WTC11 (cell line): ENCODE measurements at regions not wholly inside any gene's neighbourhood (a gene's known extent, or its start where the extent isn't known, plus 50 kb on each side); places are given as distances from the start of the nearest gene placed in this dataset.
A peak's percentile ranks its signal among the peaks of the same experiment; 100 is the strongest.
"Not testable (repeated sequence)": the region's sequence is repeated elsewhere in the genome, so short reads cannot be mapped to it uniquely, and the experiment has no call there.

ENCODE experiments used
- ATAC-seq: fragments of 200-7000 bp; cut with Tn5 transposase; 2 replicates; pipeline ENCODE4 v1.10.0; 2021; ENCODE audit warnings: mild to moderate bottlenecking, moderate library complexity
- CTCF ChIA-PET: fragments of 300-600 bp; sonication (Branson Sonifier 250); formaldehyde crosslinking; loops from one replicate; lab custom pipeline; 2021; ENCODE audit warnings: antibody characterized with exemption; lab: Charles Lee
- POLR2A ChIA-PET: fragments of 350-600 bp; sonication (Branson Sonifier 250); formaldehyde crosslinking; loops from one replicate; lab custom pipeline; 2021; ENCODE audit warnings: antibody characterized with exemption; lab: Charles Lee
- DNase-seq: peaks from one replicate; pipeline ENCODE4 v3.0.0; 2021; ENCODE audit warnings: low spot score
- H3K27ac Mint-ChIP-seq: 2 replicates; pipeline ENCODE4 v1.8.0; 2021; ENCODE audit warnings: mixed read lengths
- H3K27me3 Mint-ChIP-seq: 2 replicates; pipeline ENCODE4 v1.8.0; 2021; ENCODE audit warnings: low read depth, mild to moderate bottlenecking, moderate library complexity, mixed read lengths
- H3K36me3 Mint-ChIP-seq: 2 replicates; pipeline ENCODE4 v1.8.0; 2021; ENCODE audit warnings: mixed read lengths
- H3K4me1 Mint-ChIP-seq: 2 replicates; pipeline ENCODE4 v1.8.0; 2022; ENCODE audit warnings: mixed read lengths
- H3K4me3 Mint-ChIP-seq: 2 replicates; pipeline ENCODE4 v1.8.0; 2021; ENCODE audit warnings: mild to moderate bottlenecking, moderate library complexity, mixed read lengths
- H3K9me3 Mint-ChIP-seq: 2 replicates; pipeline ENCODE4 v1.8.0; 2021; ENCODE audit warnings: mixed read lengths

GRCh38 chr1:161454865-161455707 lies 50.2 kb upstream of the FCGR2A start:
- POLR2A ChIA-PET, H3K27ac Mint-ChIP-seq, CTCF ChIA-PET, DNase-seq, H3K36me3 Mint-ChIP-seq, H3K9me3 Mint-ChIP-seq, H3K4me3 Mint-ChIP-seq, H3K27me3 Mint-ChIP-seq, H3K4me1 Mint-ChIP-seq: not testable (repeated sequence)
- peak; percentile 13 for ATAC-seq

- CTCF ChIA-PET, POLR2A ChIA-PET, H3K9me3 Mint-ChIP-seq, H3K27ac Mint-ChIP-seq, H3K36me3 Mint-ChIP-seq, H3K4me1 Mint-ChIP-seq, H3K27me3 Mint-ChIP-seq, H3K4me3 Mint-ChIP-seq: not testable (repeated sequence)
- DNase-seq (peak; percentile 55), ATAC-seq (peak; percentile 75)
These were observed 51.0 kb upstream of the FCGR2A start for GRCh38 chr1:161453950-161454864.

GRCh38 chr1:161451698-161452348 lies 53.4 kb upstream of the FCGR2A start:
- H3K27ac Mint-ChIP-seq, H3K9me3 Mint-ChIP-seq, H3K36me3 Mint-ChIP-seq, H3K4me1 Mint-ChIP-seq, CTCF ChIA-PET, DNase-seq, H3K27me3 Mint-ChIP-seq, H3K4me3 Mint-ChIP-seq, ATAC-seq, POLR2A ChIA-PET: not testable (repeated sequence)

- CTCF ChIA-PET, H3K27ac Mint-ChIP-seq, H3K4me3 Mint-ChIP-seq, H3K36me3 Mint-ChIP-seq, POLR2A ChIA-PET, DNase-seq, H3K4me1 Mint-ChIP-seq, H3K9me3 Mint-ChIP-seq: not testable (repeated sequence)
- H3K27me3 Mint-ChIP-seq = peaks cover 10% of the 10 kb centered on the region
- peak; percentile 13 for ATAC-seq
These were observed 57.4 kb upstream of the FCGR2A start for GRCh38 chr1:161447760-161448332.

- H3K4me1 Mint-ChIP-seq, CTCF ChIA-PET: not testable (repeated sequence)
These were observed 58.1 kb upstream of the FCGR2A start for GRCh38 chr1:161447040-161447759.

GRCh38 chr1:161444725-161445124 lies 60.5 kb upstream of the FCGR2A start:
- peak; percentile 22 for DNase-seq
- CTCF ChIA-PET = not testable (repeated sequence)

More at GRCh38 chr1:161447040-161447759, 58.1 kb upstream of the FCGR2A start:
- H3K4me3 Mint-ChIP-seq, H3K9me3 Mint-ChIP-seq, H3K36me3 Mint-ChIP-seq, POLR2A ChIA-PET, H3K27ac Mint-ChIP-seq, DNase-seq: not testable (repeated sequence)
- peaks cover 14% of the 10 kb centered on the region for H3K27me3 Mint-ChIP-seq
- peak; percentile 67 for ATAC-seq

GRCh38 chr1:161444255-161444654 lies 61.0 kb upstream of the FCGR2A start:
- H3K4me1 Mint-ChIP-seq, H3K9me3 Mint-ChIP-seq, ATAC-seq, H3K27ac Mint-ChIP-seq, CTCF ChIA-PET, H3K4me3 Mint-ChIP-seq, DNase-seq, POLR2A ChIA-PET, H3K36me3 Mint-ChIP-seq: not testable (repeated sequence)
- H3K27me3 Mint-ChIP-seq = peaks cover 25% of the 10 kb centered on the region

More at GRCh38 chr1:161444725-161445124, 60.5 kb upstream of the FCGR2A start:
- H3K27ac Mint-ChIP-seq, H3K4me1 Mint-ChIP-seq, H3K9me3 Mint-ChIP-seq, ATAC-seq, H3K4me3 Mint-ChIP-seq, POLR2A ChIA-PET, H3K36me3 Mint-ChIP-seq: not testable (repeated sequence)
- H3K27me3 Mint-ChIP-seq = peaks cover 21% of the 10 kb centered on the region
